Retinal pigment epithelial cell (primary cell): ENCODE measurements at regions not wholly inside any gene's neighbourhood (a gene's known extent, or its start where the extent isn't known, plus 50 kb on each side); places are given as distances from the start of the nearest gene placed in this dataset.

Source experiments
- DNase-seq: peaks from one replicate; pipeline ENCODE4 v3.0.0-alpha.2; 2010; ENCODE audit warnings: low read depth
- H3K4me3 ChIP-seq: 2 replicates; pipeline ENCODE4 v1.5.1; 2011; ENCODE audit warnings: mild to moderate bottlenecking, low read length, control low read depth, moderate library complexity
- CTCF ChIP-seq: conservative IDR thresholded peaks from 2 replicates; pipeline ENCODE4 v1.5.1; 2011; ENCODE audit warnings: low read depth, low read length, control low read depth, inconsistent platforms

- no peak for DNase-seq
- no peak for TF ChIP-seq CTCF
- H3K4me3 ChIP-seq, result no peak overlapping the region
Measured at GRCh38 chr5:141800617-141801016, 77.6 kb downstream of the PCDH1 start.

- no peak for DNase-seq
- H3K4me3 ChIP-seq, result no peak overlapping the region
- TF ChIP-seq CTCF, result no peak
Measured at GRCh38 chr5:141799507-141800167, 78.6 kb downstream of the PCDH1 start.

GRCh38 chr5:141797425-141797824 is 80.8 kb downstream of the PCDH1 start:
- TF ChIP-seq CTCF, result no peak
- no peak overlapping the region for H3K4me3 ChIP-seq
- no peak for DNase-seq

- DNase-seq, result no peak
- no peak overlapping the region for H3K4me3 ChIP-seq
- TF ChIP-seq CTCF, result no peak
Measured at GRCh38 chr5:141795421-141795820, 82.8 kb downstream of the PCDH1 start.

DNA sequence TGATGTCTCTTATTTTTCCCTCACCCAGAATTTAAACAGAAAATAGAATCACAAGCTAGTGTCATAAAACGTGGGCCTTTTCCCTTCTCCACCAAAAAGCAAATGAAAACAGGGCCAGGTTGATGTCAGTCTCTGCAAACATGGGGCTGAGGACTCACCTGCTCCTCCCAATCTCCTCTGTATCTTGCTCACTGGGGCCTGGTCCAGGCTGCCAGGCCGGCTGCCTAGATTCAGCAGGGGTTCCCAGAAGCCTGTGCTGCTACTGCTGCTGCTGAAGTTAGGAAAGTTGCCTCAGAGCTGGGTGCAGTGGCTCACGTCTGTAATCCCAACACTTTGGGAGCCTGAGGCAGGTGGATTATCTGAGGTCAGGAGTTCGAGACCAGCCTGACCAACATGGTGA is 84.3 kb downstream of the PCDH1 start:
- DNase-seq, result no peak
- TF ChIP-seq CTCF, result no peak
- H3K4me3 ChIP-seq, result no peak overlapping the region

DNA sequence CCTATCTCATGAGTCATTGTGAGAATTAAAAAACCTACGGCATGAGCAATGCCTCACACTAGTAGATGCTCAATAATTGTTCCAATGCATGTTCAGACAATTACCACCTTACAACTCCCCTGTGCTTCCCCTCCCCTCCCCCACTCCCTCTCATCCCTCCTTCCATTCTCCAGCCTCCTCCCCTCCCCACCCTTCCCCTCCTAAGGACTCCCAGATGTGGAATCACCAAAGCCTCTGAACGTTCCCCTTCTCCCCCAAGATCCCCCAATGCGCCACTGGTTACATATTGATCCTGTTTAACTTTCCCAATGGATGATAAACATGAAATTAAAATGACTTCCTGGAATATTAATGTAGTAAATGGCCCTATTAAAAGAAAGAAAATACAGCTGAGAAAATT is 84.8 kb downstream of the PCDH1 start:
- DNase-seq, result no peak
- no peak overlapping the region for H3K4me3 ChIP-seq
- TF ChIP-seq CTCF, result no peak

DNA sequence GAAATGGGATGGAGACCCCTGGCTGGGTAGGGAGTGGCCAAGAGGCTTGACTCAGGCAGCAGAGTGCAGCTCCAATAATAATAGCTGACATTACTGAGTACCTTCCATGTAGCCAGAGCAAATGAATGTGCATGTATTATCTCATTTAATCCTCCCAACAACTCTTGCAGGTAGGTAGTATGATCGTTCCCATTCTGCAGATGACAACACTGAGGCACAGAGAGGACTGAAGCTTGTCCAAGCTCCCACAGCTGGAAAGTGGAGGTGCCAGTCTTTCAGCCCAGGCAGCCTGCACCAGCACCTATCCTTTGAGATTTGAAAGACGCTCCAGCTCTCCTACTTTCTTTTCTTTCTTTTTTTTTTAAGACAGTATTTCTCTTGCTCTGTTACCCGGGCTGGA is 87.6 kb downstream of the PCDH1 start:
- no peak for TF ChIP-seq CTCF
- DNase-seq, result no peak
- no peak overlapping the region for H3K4me3 ChIP-seq
